Uterus (tissue), 2 donors: ENCODE measurements at regions not wholly inside any gene's neighbourhood (a gene's known extent, or its start where the extent isn't known, plus 50 kb on each side); places are given as distances from the start of the nearest gene placed in this dataset.

Experiments used
- CTCF ChIP-seq, 4 experiments: fragments of 200-600 bp in 2 of 4; fragments of 450-650 bp in 2 of 4; sonication (generic) in 2 of 4; IDR thresholded peaks; one replicate each; pipeline ENCODE4 v1.5.1; 2016 to 2019; ENCODE audit warnings: antibody characterized with exemption in 4 of 4, mild to moderate bottlenecking in 2 of 4, moderate library complexity in 1 of 4
- POLR2A ChIP-seq, 2 donors: fragments of 450-650 bp; IDR thresholded peaks; one replicate each; pipeline ENCODE4 v1.6.1; 2016; ENCODE audit warnings: antibody characterized with exemption in 2 of 2, mild to moderate bottlenecking in 1 of 2, moderate library complexity in 1 of 2

- TF ChIP-seq CTCF (IDR thresholded peaks at IDR 0.05), result no peak
- no peak for TF ChIP-seq POLR2A (IDR thresholded peaks at IDR 0.05)
Observed at GRCh38 chr10:8975535-8975934, 921.0 kb downstream of the GATA3 start.
